ENCODE measurements at regions not wholly inside any gene's neighbourhood (a gene's known extent, or its start where the extent isn't known, plus 50 kb on each side); places are given as distances from the start of the nearest gene placed in this dataset.

DNA sequence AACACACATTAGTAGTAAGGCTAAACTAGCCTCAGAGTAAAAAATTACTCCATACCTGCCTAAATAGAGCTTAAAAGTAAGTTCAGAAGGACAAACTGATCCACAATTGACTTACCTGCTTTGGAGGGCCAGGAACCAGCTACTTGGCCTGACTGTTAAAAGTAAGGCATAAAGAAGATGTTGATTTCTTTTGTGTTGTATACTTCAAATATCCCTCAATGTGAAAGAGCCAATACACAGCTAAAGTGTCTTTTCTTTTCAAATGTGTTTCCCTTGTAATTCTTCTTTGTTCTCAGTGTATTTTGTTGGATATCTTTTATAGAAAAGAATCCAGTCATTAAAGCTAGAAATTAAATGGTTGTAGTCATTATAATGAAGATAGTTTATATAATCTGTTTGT is 171.1 kb downstream of the TANC2 start:
- H3K4me3 ChIP-seq (ENCODE audit: low read length in 3 of 3), result no peak overlapping the region
- no peaks in the 10 kb centered on the region for H3K27me3 ChIP-seq (ENCODE audit: control insufficient read depth, insufficient read depth, low read length)
- no peaks in the 10 kb centered on the region for H3K36me3 ChIP-seq (ENCODE audit: control insufficient read depth in 2 of 3, insufficient read depth in 3 of 3, low read length in 3 of 3)
- no peak overlapping the region for H3K27ac ChIP-seq (ENCODE audit: low read depth in 2 of 2, low read length in 2 of 2)
- TF ChIP-seq, protein P1, sequence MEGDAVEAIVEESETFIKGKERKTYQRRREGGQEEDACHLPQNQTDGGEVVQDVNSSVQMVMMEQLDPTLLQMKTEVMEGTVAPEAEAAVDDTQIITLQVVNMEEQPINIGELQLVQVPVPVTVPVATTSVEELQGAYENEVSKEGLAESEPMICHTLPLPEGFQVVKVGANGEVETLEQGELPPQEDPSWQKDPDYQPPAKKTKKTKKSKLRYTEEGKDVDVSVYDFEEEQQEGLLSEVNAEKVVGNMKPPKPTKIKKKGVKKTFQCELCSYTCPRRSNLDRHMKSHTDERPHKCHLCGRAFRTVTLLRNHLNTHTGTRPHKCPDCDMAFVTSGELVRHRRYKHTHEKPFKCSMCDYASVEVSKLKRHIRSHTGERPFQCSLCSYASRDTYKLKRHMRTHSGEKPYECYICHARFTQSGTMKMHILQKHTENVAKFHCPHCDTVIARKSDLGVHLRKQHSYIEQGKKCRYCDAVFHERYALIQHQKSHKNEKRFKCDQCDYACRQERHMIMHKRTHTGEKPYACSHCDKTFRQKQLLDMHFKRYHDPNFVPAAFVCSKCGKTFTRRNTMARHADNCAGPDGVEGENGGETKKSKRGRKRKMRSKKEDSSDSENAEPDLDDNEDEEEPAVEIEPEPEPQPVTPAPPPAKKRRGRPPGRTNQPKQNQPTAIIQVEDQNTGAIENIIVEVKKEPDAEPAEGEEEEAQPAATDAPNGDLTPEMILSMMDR (IDR thresholded peaks at IDR 0.05; ENCODE audit: borderline replicate concordance, extremely low read depth, insufficient read depth), result no peak
- no peak overlapping the region for H3K9ac ChIP-seq (ENCODE audit: low read length in 3 of 3)
- H3K4me1 ChIP-seq (ENCODE audit: control insufficient read depth in 2 of 3, insufficient read depth in 2 of 3, low read depth in 1 of 3, low read length in 3 of 3), result no peaks in the 10 kb centered on the region
- FAIRE-seq (no peak), DNase-seq (no peak)
- intact Hi-C loops (cut with DNase I), result no loop called here
- no peaks in the 10 kb centered on the region for H3K9me3 ChIP-seq (ENCODE audit: control insufficient read depth in 2 of 3, insufficient read depth in 1 of 3, low read length in 3 of 3)

DNA sequence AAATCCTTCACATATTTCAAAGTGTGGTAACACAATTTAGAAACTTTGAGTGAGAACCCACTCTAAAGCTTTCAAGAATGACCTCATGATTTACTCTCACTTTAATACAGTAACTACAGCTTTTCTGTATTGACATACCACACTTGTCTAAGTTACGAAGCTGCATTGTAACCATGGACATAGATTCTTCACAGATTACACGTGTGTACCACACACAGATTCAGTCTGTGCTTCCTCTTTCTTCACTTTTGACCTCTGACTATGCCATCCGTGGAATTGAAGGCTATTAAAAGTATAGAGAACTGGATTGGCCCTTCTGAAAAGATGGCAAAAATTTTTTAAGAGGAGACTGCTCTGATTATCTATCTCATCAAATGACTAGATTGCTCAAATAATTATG is 172.7 kb downstream of the TANC2 start:
- no peak overlapping the region for H3K9ac ChIP-seq (ENCODE audit: low read length in 3 of 3)
- intact Hi-C loops (cut with DNase I), result no loop called here
- DNase-seq (no peak), FAIRE-seq (no peak)
- H3K27ac ChIP-seq (ENCODE audit: low read depth in 2 of 2, low read length in 2 of 2), result no peak overlapping the region
- TF ChIP-seq, protein P1 (IDR thresholded peaks at IDR 0.05; ENCODE audit: borderline replicate concordance, extremely low read depth, insufficient read depth), result no peak
- H3K4me1 ChIP-seq (ENCODE audit: control insufficient read depth in 2 of 3, insufficient read depth in 2 of 3, low read depth in 1 of 3, low read length in 3 of 3), result no peaks in the 10 kb centered on the region
- no peak overlapping the region for H3K4me3 ChIP-seq (ENCODE audit: low read length in 3 of 3)
- H3K36me3 ChIP-seq (ENCODE audit: control insufficient read depth in 2 of 3, insufficient read depth in 3 of 3, low read length in 3 of 3), result no peaks in the 10 kb centered on the region
- H3K27me3 ChIP-seq (ENCODE audit: control insufficient read depth, insufficient read depth, low read length), result no peaks in the 10 kb centered on the region
- H3K9me3 ChIP-seq (ENCODE audit: control insufficient read depth in 2 of 3, insufficient read depth in 1 of 3, low read length in 3 of 3), result no peaks in the 10 kb centered on the region

DNA sequence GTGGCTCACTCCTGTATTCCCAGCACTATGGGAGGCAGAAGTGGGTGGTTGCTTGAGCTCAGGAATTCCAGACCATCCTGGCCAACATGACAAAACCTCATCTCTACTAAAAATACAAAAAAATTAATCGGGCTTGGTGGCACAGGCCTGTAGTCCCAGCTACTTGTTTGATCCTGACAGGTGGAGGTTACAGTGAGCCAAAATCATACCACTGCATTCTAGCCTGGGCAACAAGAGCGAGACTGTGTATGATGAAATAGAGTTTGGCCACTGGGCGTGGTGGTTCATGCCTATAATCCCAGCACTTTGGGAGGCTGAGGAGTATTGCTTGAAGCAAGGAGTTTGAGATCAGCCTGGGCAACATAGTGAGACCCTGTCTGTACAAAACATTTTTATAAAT is 173.3 kb downstream of the TANC2 start:
- no peaks in the 10 kb centered on the region for H3K36me3 ChIP-seq (ENCODE audit: control insufficient read depth in 2 of 3, insufficient read depth in 3 of 3, low read length in 3 of 3)

DNA sequence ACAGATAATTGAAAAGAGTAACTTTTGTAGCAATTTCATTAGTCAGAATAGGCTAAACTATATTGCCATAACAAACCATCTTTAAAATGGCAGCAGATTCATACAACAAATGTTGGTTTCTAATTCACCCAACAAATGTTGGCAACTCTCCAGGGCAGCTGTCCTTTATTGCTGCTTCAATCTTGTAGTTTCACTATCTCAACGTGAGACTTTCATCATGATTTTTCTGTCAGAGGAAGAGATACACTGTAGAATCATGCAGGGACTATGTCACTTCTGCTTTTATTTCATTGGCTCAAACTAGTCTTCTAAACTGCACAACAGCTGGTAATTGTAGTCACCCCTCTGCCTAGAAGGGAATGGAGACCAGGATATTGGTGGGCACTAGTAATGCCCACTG is 174.2 kb downstream of the TANC2 start:
- Histone ChIP-seq H3K27ac (ENCODE audit: low read depth in 2 of 2, low read length in 2 of 2) (no peak overlapping the region), H3K9ac (ENCODE audit: low read length in 3 of 3) (no peak overlapping the region), H3K4me1 (ENCODE audit: control insufficient read depth in 2 of 3, insufficient read depth in 2 of 3, low read depth in 1 of 3, low read length in 3 of 3) (no peaks in the 10 kb centered on the region), H3K9me3 (ENCODE audit: control insufficient read depth in 2 of 3, insufficient read depth in 1 of 3, low read length in 3 of 3) (no peaks in the 10 kb centered on the region), H3K4me3 (ENCODE audit: low read length in 3 of 3) (no peak overlapping the region), H3K36me3 (ENCODE audit: control insufficient read depth in 2 of 3, insufficient read depth in 3 of 3, low read length in 3 of 3) (no peaks in the 10 kb centered on the region), H3K27me3 (ENCODE audit: control insufficient read depth, insufficient read depth, low read length) (no peaks in the 10 kb centered on the region)
- no peak for DNase-seq
- no peak for FAIRE-seq
- intact Hi-C loops (cut with DNase I), result no loop called here
- TF ChIP-seq, protein P1 (IDR thresholded peaks at IDR 0.05; ENCODE audit: borderline replicate concordance, extremely low read depth, insufficient read depth), result no peak

More for the DNA sequence above, 173.3 kb downstream of the TANC2 start:
- DNase-seq (no peak), FAIRE-seq (no peak)
- Histone ChIP-seq H3K9ac (ENCODE audit: low read length in 3 of 3) (no peak overlapping the region), H3K4me1 (ENCODE audit: control insufficient read depth in 2 of 3, insufficient read depth in 2 of 3, low read depth in 1 of 3, low read length in 3 of 3) (no peaks in the 10 kb centered on the region), H3K4me3 (ENCODE audit: low read length in 3 of 3) (no peak overlapping the region), H3K27me3 (ENCODE audit: control insufficient read depth, insufficient read depth, low read length) (no peaks in the 10 kb centered on the region), H3K9me3 (ENCODE audit: control insufficient read depth in 2 of 3, insufficient read depth in 1 of 3, low read length in 3 of 3) (no peaks in the 10 kb centered on the region), H3K27ac (ENCODE audit: low read depth in 2 of 2, low read length in 2 of 2) (no peak overlapping the region)
- TF ChIP-seq, protein P1 (IDR thresholded peaks at IDR 0.05; ENCODE audit: borderline replicate concordance, extremely low read depth, insufficient read depth), result no peak
- intact Hi-C loops (cut with DNase I), result no loop called here

Data from kidney (tissue), 13 donors.